HEK293 (cell line): ENCODE measurements at regions not wholly inside any gene's neighbourhood (a gene's known extent, or its start where the extent isn't known, plus 50 kb on each side); places are given as distances from the start of the nearest gene placed in this dataset.

Experiments used
- CTCF ChIA-PET: fragments of 350-600 bp; formaldehyde crosslinking; extraction: SDS; loops from one replicate; lab custom pipeline; 2021; ENCODE audit warnings: antibody characterized with exemption; lab: Yijun Ruan, JAX
- POLR2A ChIA-PET: fragments of 300-600 bp; formaldehyde crosslinking; extraction: SDS; loops from one replicate; lab custom pipeline; 2020; ENCODE audit warnings: antibody characterized with exemption, inconsistent platforms; lab: Yijun Ruan, JAX
- H3K27ac ChIP-seq: fragments of 200-500 bp; sonication (Bioruptor generic); 2 replicates; pipeline ENCODE4 v1.5.1; 2014; ENCODE audit warnings: low read depth, low read length, control low read depth, inconsistent platforms; ENCODE audit errors: extremely low read depth
- H3K36me3 ChIP-seq, 2 experiments: fragments of 200-500 bp in 1 of 2; sonication (Bioruptor generic) in 1 of 2; 1 replicate in 1 of 2; 2 replicates in 1 of 2; pipeline ENCODE4 v1.5.1; 2014 to 2017; ENCODE audit warnings: inconsistent platforms in 2 of 2, low read length in 2 of 2; ENCODE audit not compliant: control insufficient read depth in 2 of 2, insufficient read depth in 1 of 2
- H3K4me1 ChIP-seq: fragments of 200-500 bp; sonication (Bioruptor generic); 2 replicates; pipeline ENCODE4 v1.5.1; 2014; ENCODE audit warnings: mild to moderate bottlenecking, low read length, inconsistent platforms; ENCODE audit not compliant: control insufficient read depth, insufficient read depth
- H3K4me3 ChIP-seq: 2 replicates; pipeline ENCODE4 v1.5.1; 2011; ENCODE audit warnings: low read depth, mild to moderate bottlenecking, control low read depth, low read length, moderate library complexity
- H3K9me3 ChIP-seq: fragments of 200-500 bp; sonication (Bioruptor generic); 2 replicates; pipeline ENCODE4 v1.5.1; 2014; ENCODE audit warnings: low read depth, low read length, inconsistent platforms; ENCODE audit not compliant: control insufficient read depth, insufficient read depth
- FEZF1 ChIP-seq: fragments of 450-650 bp; formaldehyde crosslinking; IDR thresholded peaks from 2 replicates; pipeline ENCODE4 v1.5.1; 2016; ENCODE audit warnings: missing biosample characterization, missing genetic modification characterization
- KLF10 ChIP-seq: fragments of 450-650 bp; IDR thresholded peaks from 2 replicates; pipeline ENCODE4 v1.5.1; 2018; ENCODE audit warnings: missing biosample characterization, mild to moderate bottlenecking, missing genetic modification characterization
- MEIS1 ChIP-seq: sonication (generic); formaldehyde crosslinking; IDR thresholded peaks from 2 replicates; pipeline ENCODE4 v1.8.1; 2022; ENCODE audit warnings: missing genetic modification reagents, mild to moderate bottlenecking, borderline replicate concordance
- OVOL3 ChIP-seq: fragments of 450-650 bp; formaldehyde crosslinking; IDR thresholded peaks from 2 replicates; pipeline ENCODE4 v1.5.1; 2016; ENCODE audit warnings: missing biosample characterization, missing genetic modification characterization
- PATZ1 ChIP-seq: fragments of 450-650 bp; formaldehyde crosslinking; IDR thresholded peaks from 2 replicates; pipeline ENCODE4 v1.5.1; 2016; ENCODE audit warnings: missing biosample characterization, missing genetic modification characterization
- RBAK ChIP-seq: fragments of 450-650 bp; formaldehyde crosslinking; IDR thresholded peaks from 2 replicates; pipeline ENCODE4 v1.5.1; 2016; ENCODE audit warnings: missing biosample characterization, missing genetic modification characterization
- SALL2 ChIP-seq: fragments of 450-650 bp; formaldehyde crosslinking; IDR thresholded peaks from 2 replicates; pipeline ENCODE4 v1.5.0; 2017; ENCODE audit warnings: missing biosample characterization, mild to moderate bottlenecking, missing genetic modification characterization, borderline replicate concordance
- SP3 ChIP-seq: fragments of 450-650 bp; formaldehyde crosslinking; IDR thresholded peaks from 2 replicates; pipeline ENCODE4 v1.5.1; 2016; ENCODE audit warnings: missing biosample characterization, missing genetic modification characterization
- YY2 ChIP-seq: fragments of 450-650 bp; formaldehyde crosslinking; IDR thresholded peaks from 2 replicates; pipeline ENCODE4 v1.5.1; 2016; ENCODE audit warnings: missing biosample characterization, missing genetic modification characterization
- ZBTB48 ChIP-seq: fragments of 450-650 bp; formaldehyde crosslinking; IDR thresholded peaks from 2 replicates; pipeline ENCODE4 v1.5.1; 2016; ENCODE audit warnings: missing biosample characterization, missing genetic modification characterization
- ZNF114 ChIP-seq: fragments of 450-650 bp; formaldehyde crosslinking; IDR thresholded peaks from 2 replicates; pipeline ENCODE4 v1.5.0; 2017; ENCODE audit warnings: missing biosample characterization, missing genetic modification characterization
- ZNF23 ChIP-seq: fragments of 450-650 bp; formaldehyde crosslinking; IDR thresholded peaks from 2 replicates; pipeline ENCODE4 v1.5.1; 2016; ENCODE audit warnings: missing biosample characterization, missing genetic modification characterization, borderline replicate concordance
- ZNF274 ChIP-seq, 2 experiments: fragments of 200-500 bp in 1 of 2; fragments of 450-650 bp in 1 of 2; sonication (Bioruptor generic) in 1 of 2; formaldehyde crosslinking in 1 of 2; IDR thresholded peaks; 2 replicates each; pipeline versions ENCODE4 v1.5.1 to v1.6.1; 2014 to 2016; ENCODE audit warnings: borderline replicate concordance in 1 of 2, inconsistent platforms in 1 of 2, low read length in 1 of 2, missing biosample characterization in 1 of 2, missing genetic modification characterization in 1 of 2
- ZNF362 ChIP-seq: fragments of 450-650 bp; formaldehyde crosslinking; IDR thresholded peaks from 2 replicates; pipeline ENCODE4 v1.5.1; 2016; ENCODE audit warnings: missing biosample characterization, missing genetic modification characterization
- ZNF629 ChIP-seq: fragments of 450-650 bp; formaldehyde crosslinking; IDR thresholded peaks from 2 replicates; pipeline ENCODE4 v1.5.1; 2017; ENCODE audit warnings: missing biosample characterization, missing genetic modification characterization
- TF ChIP-seq, protein P1 (sequence below): fragments of 450-650 bp; formaldehyde crosslinking; conservative IDR thresholded peaks from 2 replicates; pipeline ENCODE4 v1.5.1; 2016; ENCODE audit warnings: low read depth, missing biosample characterization, missing genetic modification characterization
- TF ChIP-seq, protein P2 (sequence below): fragments of 450-650 bp; formaldehyde crosslinking; IDR thresholded peaks from 2 replicates; pipeline ENCODE4 v1.5.1; 2017; ENCODE audit warnings: missing biosample characterization, missing genetic modification characterization
- TF ChIP-seq, protein P3 (sequence below): fragments of 450-650 bp; formaldehyde crosslinking; IDR thresholded peaks from 2 replicates; pipeline ENCODE4 v1.5.1; 2016; ENCODE audit warnings: missing biosample characterization, missing genetic modification characterization
- TF ChIP-seq, protein P4 (sequence below): fragments of 450-650 bp; formaldehyde crosslinking; IDR thresholded peaks from 2 replicates; pipeline ENCODE4 v1.5.1; 2017; ENCODE audit warnings: missing biosample characterization, missing genetic modification characterization

DNA sequence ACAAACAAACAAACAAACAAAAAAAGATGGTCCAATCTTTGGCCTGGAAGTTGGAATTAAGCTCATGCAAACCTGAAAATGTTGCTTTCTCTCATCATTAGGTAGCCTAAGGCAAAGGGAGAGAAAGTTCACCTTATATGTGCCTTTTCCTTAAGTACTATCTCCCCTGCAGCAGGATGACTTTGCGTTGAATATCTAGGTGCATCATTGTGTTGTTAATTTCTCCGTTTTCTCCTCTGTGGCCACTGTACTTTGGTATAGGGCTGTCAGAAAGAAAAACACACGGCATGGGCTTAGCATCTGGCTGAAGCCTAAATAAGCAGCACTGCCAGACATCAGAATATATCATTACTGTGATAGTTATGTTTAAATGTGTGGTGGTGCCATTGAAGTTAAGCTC, 345.5 kb downstream of the BCAT1 start:
- no peaks in the 10 kb centered on the region for H3K36me3 ChIP-seq
- TF ChIP-seq ZNF629 (tag by site-specific recombination) (no peak), FEZF1 (no peak), ZNF274 (IDR thresholded peaks at IDR 0.05; ENCODE audit: low read length) (no peak), ZNF274 (tag by site-specific recombination; IDR thresholded peaks at IDR 0.05; ENCODE audit: borderline replicate concordance) (no peak), PATZ1 (tag by site-specific recombination) (no peak), OVOL3 (tag by site-specific recombination) (no peak), RBAK (no peak), ZNF362 (tag by site-specific recombination) (no peak), KLF10 (no peak), MEIS1 (CRISPR knock-in tag) (no peak), SALL2 (tag by site-specific recombination) (no peak), SP3 (tag by site-specific recombination) (no peak), ZBTB48 (tag by site-specific recombination) (no peak), ZNF114 (tag by site-specific recombination) (no peak), ZNF23 (tag by site-specific recombination) (no peak), YY2 (tag by site-specific recombination) (no peak)
- TF ChIP-seq, protein P1, sequence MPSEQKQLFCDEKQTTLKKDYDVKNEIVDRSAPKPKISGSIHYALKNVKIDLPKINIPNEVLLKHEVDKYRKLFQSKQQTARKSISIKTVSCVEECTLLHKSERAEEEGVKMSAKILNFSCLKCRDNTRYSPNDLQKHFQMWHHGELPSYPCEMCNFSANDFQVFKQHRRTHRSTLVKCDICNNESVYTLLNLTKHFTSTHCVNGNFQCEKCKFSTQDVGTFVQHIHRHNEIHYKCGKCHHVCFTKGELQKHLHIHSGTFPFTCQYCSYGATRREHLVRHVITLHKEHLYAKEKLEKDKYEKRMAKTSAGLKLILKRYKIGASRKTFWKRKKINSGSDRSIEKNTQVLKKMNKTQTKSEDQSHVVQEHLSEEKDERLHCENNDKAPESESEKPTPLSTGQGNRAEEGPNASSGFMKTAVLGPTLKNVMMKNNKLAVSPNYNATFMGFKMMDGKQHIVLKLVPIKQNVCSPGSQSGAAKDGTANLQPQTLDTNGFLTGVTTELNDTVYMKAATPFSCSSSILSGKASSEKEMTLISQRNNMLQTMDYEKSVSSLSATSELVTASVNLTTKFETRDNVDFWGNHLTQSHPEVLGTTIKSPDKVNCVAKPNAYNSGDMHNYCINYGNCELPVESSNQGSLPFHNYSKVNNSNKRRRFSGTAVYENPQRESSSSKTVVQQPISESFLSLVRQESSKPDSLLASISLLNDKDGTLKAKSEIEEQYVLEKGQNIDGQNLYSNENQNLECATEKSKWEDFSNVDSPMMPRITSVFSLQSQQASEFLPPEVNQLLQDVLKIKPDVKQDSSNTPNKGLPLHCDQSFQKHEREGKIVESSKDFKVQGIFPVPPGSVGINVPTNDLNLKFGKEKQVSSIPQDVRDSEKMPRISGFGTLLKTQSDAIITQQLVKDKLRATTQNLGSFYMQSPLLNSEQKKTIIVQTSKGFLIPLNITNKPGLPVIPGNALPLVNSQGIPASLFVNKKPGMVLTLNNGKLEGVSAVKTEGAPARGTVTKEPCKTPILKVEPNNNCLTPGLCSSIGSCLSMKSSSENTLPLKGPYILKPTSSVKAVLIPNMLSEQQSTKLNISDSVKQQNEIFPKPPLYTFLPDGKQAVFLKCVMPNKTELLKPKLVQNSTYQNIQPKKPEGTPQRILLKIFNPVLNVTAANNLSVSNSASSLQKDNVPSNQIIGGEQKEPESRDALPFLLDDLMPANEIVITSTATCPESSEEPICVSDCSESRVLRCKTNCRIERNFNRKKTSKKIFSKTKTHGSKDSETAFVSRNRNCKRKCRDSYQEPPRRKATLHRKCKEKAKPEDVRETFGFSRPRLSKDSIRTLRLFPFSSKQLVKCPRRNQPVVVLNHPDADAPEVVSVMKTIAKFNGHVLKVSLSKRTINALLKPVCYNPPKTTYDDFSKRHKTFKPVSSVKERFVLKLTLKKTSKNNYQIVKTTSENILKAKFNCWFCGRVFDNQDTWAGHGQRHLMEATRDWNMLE: no peak
- TF ChIP-seq, protein P2, sequence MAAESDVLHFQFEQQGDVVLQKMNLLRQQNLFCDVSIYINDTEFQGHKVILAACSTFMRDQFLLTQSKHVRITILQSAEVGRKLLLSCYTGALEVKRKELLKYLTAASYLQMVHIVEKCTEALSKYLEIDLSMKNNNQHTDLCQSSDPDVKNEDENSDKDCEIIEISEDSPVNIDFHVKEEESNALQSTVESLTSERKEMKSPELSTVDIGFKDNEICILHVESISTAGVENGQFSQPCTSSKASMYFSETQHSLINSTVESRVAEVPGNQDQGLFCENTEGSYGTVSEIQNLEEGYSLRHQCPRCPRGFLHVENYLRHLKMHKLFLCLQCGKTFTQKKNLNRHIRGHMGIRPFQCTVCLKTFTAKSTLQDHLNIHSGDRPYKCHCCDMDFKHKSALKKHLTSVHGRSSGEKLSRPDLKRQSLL (tag by site-specific recombination): no peak
- TF ChIP-seq, protein P3, sequence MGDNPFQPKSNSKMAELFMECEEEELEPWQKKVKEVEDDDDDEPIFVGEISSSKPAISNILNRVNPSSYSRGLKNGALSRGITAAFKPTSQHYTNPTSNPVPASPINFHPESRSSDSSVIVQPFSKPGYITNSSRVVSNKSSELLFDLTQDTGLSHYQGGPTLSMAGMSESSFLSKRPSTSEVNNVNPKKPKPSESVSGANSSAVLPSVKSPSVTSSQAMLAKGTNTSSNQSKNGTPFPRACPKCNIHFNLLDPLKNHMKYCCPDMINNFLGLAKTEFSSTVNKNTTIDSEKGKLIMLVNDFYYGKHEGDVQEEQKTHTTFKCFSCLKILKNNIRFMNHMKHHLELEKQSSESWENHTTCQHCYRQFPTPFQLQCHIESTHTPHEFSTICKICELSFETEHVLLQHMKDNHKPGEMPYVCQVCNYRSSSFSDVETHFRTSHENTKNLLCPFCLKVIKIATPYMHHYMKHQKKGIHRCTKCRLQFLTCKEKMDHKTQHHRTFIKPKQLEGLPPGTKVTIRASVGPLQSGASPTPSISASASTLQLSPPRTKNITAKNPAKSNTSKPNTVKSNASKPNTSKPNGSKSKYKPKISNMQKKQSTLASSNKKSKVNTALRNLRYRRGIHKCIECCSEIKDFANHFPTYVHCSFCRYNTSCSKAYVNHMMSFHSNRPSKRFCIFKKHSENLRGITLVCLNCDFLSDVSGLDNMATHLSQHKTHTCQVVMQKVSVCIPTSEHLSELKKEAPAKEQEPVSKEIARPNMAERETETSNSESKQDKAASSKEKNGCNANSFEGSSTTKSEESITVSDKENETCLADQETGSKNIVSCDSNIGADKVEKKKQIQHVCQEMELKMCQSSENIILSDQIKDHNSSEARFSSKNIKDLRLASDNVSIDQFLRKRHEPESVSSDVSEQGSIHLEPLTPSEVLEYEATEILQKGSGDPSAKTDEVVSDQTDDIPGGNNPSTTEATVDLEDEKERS: no peak
- TF ChIP-seq, protein P4, sequence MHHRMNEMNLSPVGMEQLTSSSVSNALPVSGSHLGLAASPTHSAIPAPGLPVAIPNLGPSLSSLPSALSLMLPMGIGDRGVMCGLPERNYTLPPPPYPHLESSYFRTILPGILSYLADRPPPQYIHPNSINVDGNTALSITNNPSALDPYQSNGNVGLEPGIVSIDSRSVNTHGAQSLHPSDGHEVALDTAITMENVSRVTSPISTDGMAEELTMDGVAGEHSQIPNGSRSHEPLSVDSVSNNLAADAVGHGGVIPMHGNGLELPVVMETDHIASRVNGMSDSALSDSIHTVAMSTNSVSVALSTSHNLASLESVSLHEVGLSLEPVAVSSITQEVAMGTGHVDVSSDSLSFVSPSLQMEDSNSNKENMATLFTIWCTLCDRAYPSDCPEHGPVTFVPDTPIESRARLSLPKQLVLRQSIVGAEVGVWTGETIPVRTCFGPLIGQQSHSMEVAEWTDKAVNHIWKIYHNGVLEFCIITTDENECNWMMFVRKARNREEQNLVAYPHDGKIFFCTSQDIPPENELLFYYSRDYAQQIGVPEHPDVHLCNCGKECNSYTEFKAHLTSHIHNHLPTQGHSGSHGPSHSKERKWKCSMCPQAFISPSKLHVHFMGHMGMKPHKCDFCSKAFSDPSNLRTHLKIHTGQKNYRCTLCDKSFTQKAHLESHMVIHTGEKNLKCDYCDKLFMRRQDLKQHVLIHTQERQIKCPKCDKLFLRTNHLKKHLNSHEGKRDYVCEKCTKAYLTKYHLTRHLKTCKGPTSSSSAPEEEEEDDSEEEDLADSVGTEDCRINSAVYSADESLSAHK (tag by site-specific recombination): no peak
- H3K4me1 ChIP-seq: no peaks in the 10 kb centered on the region
- POLR2A ChIA-PET: interaction anchor here (0.6 kb wide), 1 partner anchor 1718 kb away, joined by 4 read pairs; no protein-coding TSS in a partner anchor
- CTCF ChIA-PET: interaction anchor here (0.6 to 0.7 kb wide), 3 partner anchors 245 to 537 kb away, joined by 3 to 4 read pairs (median 3); no protein-coding TSS in a partner anchor
- H3K4me3 ChIP-seq: no peak overlapping the region
- H3K9me3 ChIP-seq: no peaks in the 10 kb centered on the region
- no peak overlapping the region for H3K27ac ChIP-seq
